Central memory CD8-positive, alpha-beta T cell (primary cell): ENCODE measurements at regions not wholly inside any gene's neighbourhood (a gene's known extent, or its start where the extent isn't known, plus 50 kb on each side); places are given as distances from the start of the nearest gene placed in this dataset.
"Not testable (repeated sequence)": the region's sequence is repeated elsewhere in the genome, so short reads cannot be mapped to it uniquely, and the experiment has no call there.

Experiments used
- ATAC-seq: fragments of 150-1000 bp; cut with Tn5 transposase; replicated peaks from 2 replicates; pipeline ENCODE4 v1.10.0; 2022; ENCODE audit warnings: mild to moderate bottlenecking, moderate FRiP score, moderate number of reproducible peaks; ENCODE audit not compliant: poor library complexity, severe bottlenecking; ENCODE audit errors: extremely low read depth
- DNase-seq, 2 donors: peaks; one replicate each; pipeline ENCODE4 v3.0.0; 2021; ENCODE audit warnings: low spot score in 2 of 2
- H3K27ac Mint-ChIP-seq: one replicate; pipeline ENCODE4 v1.8.0; 2022; ENCODE audit warnings: low read depth, mild to moderate bottlenecking, moderate library complexity, mixed read lengths
- H3K27me3 Mint-ChIP-seq: one replicate; pipeline ENCODE4 v1.8.0; 2022; ENCODE audit warnings: mixed read lengths
- H3K36me3 Mint-ChIP-seq: one replicate; pipeline ENCODE4 v1.8.0; 2022; ENCODE audit warnings: mild to moderate bottlenecking, moderate library complexity, mixed read lengths; ENCODE audit not compliant: insufficient read depth
- H3K4me1 Mint-ChIP-seq: one replicate; pipeline ENCODE4 v1.8.0; 2022; ENCODE audit warnings: mixed read lengths
- H3K4me3 Mint-ChIP-seq: one replicate; pipeline ENCODE4 v1.8.0; 2022; ENCODE audit warnings: mild to moderate bottlenecking, moderate library complexity, mixed read lengths
- H3K9me3 Mint-ChIP-seq: one replicate; pipeline ENCODE4 v1.8.0; 2022; ENCODE audit warnings: mixed read lengths

- not testable (repeated sequence) for H3K9me3 Mint-ChIP-seq, H3K4me3 Mint-ChIP-seq, H3K36me3 Mint-ChIP-seq, H3K27ac Mint-ChIP-seq, ATAC-seq, DNase-seq, H3K4me1 Mint-ChIP-seq
- peaks cover 14% of the 10 kb centered on the region for H3K27me3 Mint-ChIP-seq
Measured at GRCh38 chr16:66024567-66024966, 341.9 kb upstream of the CDH5 start.

GRCh38 chr16:66023481-66023880 lies 343.0 kb upstream of the CDH5 start:
- Mint-ChIP-seq H3K27me3 (peaks cover 14% of the 10 kb centered on the region), H3K36me3 (peaks cover 2% of the 10 kb centered on the region), H3K27ac (no peak overlapping the region), H3K4me3 (no peak overlapping the region), H3K9me3 (peaks cover 5% of the 10 kb centered on the region), H3K4me1 (no peaks in the 10 kb centered on the region)
- DNase-seq: no peak
- no peak for ATAC-seq

- no peak overlapping the region for H3K27ac Mint-ChIP-seq
- H3K4me3 Mint-ChIP-seq: no peak overlapping the region
- H3K27me3 Mint-ChIP-seq: peaks cover 14% of the 10 kb centered on the region
- no peak for DNase-seq
- ATAC-seq: no peak
- H3K4me1 Mint-ChIP-seq: no peaks in the 10 kb centered on the region
- no peaks in the 10 kb centered on the region for H3K36me3 Mint-ChIP-seq
- H3K9me3 Mint-ChIP-seq: peaks cover 5% of the 10 kb centered on the region
Measured at GRCh38 chr16:66020642-66021041, 345.8 kb upstream of the CDH5 start.

- no peak overlapping the region for H3K4me3 Mint-ChIP-seq
- peaks cover 15% of the 10 kb centered on the region for H3K27me3 Mint-ChIP-seq
- H3K9me3 Mint-ChIP-seq: peaks cover 5% of the 10 kb centered on the region
- no peak for ATAC-seq
- no peaks in the 10 kb centered on the region for H3K36me3 Mint-ChIP-seq
- H3K27ac Mint-ChIP-seq: no peak overlapping the region
- DNase-seq: no peak
- H3K4me1 Mint-ChIP-seq: no peaks in the 10 kb centered on the region
Measured at GRCh38 chr16:66020046-66020445, 346.4 kb upstream of the CDH5 start.

GRCh38 chr16:66019502-66019901 lies 347.0 kb upstream of the CDH5 start:
- peaks cover 20% of the 10 kb centered on the region for H3K27me3 Mint-ChIP-seq
- DNase-seq, H3K4me3 Mint-ChIP-seq, H3K36me3 Mint-ChIP-seq, H3K4me1 Mint-ChIP-seq, H3K27ac Mint-ChIP-seq, ATAC-seq, H3K9me3 Mint-ChIP-seq: not testable (repeated sequence)

- Mint-ChIP-seq H3K9me3 (peaks cover 4% of the 10 kb centered on the region), H3K4me1 (no peaks in the 10 kb centered on the region), H3K27me3 (peaks cover 20% of the 10 kb centered on the region), H3K27ac (no peak overlapping the region), H3K36me3 (no peaks in the 10 kb centered on the region), H3K4me3 (no peak overlapping the region)
- ATAC-seq (no peak), DNase-seq (no peak)
Measured at GRCh38 chr16:66014221-66014620, 352.3 kb upstream of the CDH5 start.

GRCh38 chr16:66013486-66013885 lies 353.0 kb upstream of the CDH5 start:
- ATAC-seq (no peak), DNase-seq (no peak)
- H3K27me3 Mint-ChIP-seq: peaks cover 20% of the 10 kb centered on the region
- H3K4me1 Mint-ChIP-seq: no peaks in the 10 kb centered on the region
- no peak overlapping the region for H3K4me3 Mint-ChIP-seq
- peaks cover 5% of the 10 kb centered on the region for H3K9me3 Mint-ChIP-seq
- no peak overlapping the region for H3K27ac Mint-ChIP-seq
- H3K36me3 Mint-ChIP-seq: no peaks in the 10 kb centered on the region

- Mint-ChIP-seq H3K36me3 (no peaks in the 10 kb centered on the region), H3K27ac (no peak overlapping the region), H3K4me3 (no peak overlapping the region), H3K4me1 (no peaks in the 10 kb centered on the region), H3K9me3 (peaks cover 5% of the 10 kb centered on the region), H3K27me3 (peaks cover under 1% of the 10 kb centered on the region)
- DNase-seq (no peak), ATAC-seq (no peak)
Measured at GRCh38 chr16:66008136-66008535, 358.4 kb upstream of the CDH5 start.

- ATAC-seq (no peak), DNase-seq (no peak)
- H3K36me3 Mint-ChIP-seq: no peaks in the 10 kb centered on the region
- no peak overlapping the region for H3K27ac Mint-ChIP-seq
- no peaks in the 10 kb centered on the region for H3K27me3 Mint-ChIP-seq
- no peak overlapping the region for H3K4me3 Mint-ChIP-seq
- H3K9me3 Mint-ChIP-seq: peaks cover 5% of the 10 kb centered on the region
- no peaks in the 10 kb centered on the region for H3K4me1 Mint-ChIP-seq
Measured at GRCh38 chr16:66007717-66008116, 358.8 kb upstream of the CDH5 start.

GRCh38 chr16:66006485-66006884 lies 360.0 kb upstream of the CDH5 start:
- no peak overlapping the region for H3K27ac Mint-ChIP-seq
- no peak for ATAC-seq

GRCh38 chr16:66004699-66005098 lies 361.8 kb upstream of the CDH5 start:
- DNase-seq: no peak

More at GRCh38 chr16:66006485-66006884, 360.0 kb upstream of the CDH5 start:
- Mint-ChIP-seq H3K9me3 (peaks cover 5% of the 10 kb centered on the region), H3K4me3 (no peak overlapping the region), H3K36me3 (no peaks in the 10 kb centered on the region), H3K4me1 (no peaks in the 10 kb centered on the region), H3K27me3 (no peaks in the 10 kb centered on the region)
- no peak for DNase-seq

GRCh38 chr16:66003201-66003600 lies 363.3 kb upstream of the CDH5 start:
- peaks cover 14% of the 10 kb centered on the region for H3K9me3 Mint-ChIP-seq
- no peak overlapping the region for H3K27ac Mint-ChIP-seq
- H3K4me3 Mint-ChIP-seq: no peak overlapping the region
- no peaks in the 10 kb centered on the region for H3K27me3 Mint-ChIP-seq
- H3K36me3 Mint-ChIP-seq: no peaks in the 10 kb centered on the region
- no peak for ATAC-seq
- no peaks in the 10 kb centered on the region for H3K4me1 Mint-ChIP-seq
- no peak for DNase-seq

More at GRCh38 chr16:66004699-66005098, 361.8 kb upstream of the CDH5 start:
- Mint-ChIP-seq H3K27me3 (no peaks in the 10 kb centered on the region), H3K9me3 (peaks cover 13% of the 10 kb centered on the region), H3K36me3 (no peaks in the 10 kb centered on the region), H3K4me3 (no peak overlapping the region), H3K27ac (no peak overlapping the region), H3K4me1 (no peaks in the 10 kb centered on the region)
- no peak for ATAC-seq

GRCh38 chr16:66002601-66003000 lies 363.9 kb upstream of the CDH5 start:
- Mint-ChIP-seq H3K4me1 (no peaks in the 10 kb centered on the region), H3K36me3 (no peaks in the 10 kb centered on the region), H3K4me3 (no peak overlapping the region), H3K27ac (no peak overlapping the region), H3K9me3 (peaks cover 14% of the 10 kb centered on the region), H3K27me3 (no peaks in the 10 kb centered on the region)
- ATAC-seq (no peak), DNase-seq (no peak)

GRCh38 chr16:66001432-66001831 lies 365.1 kb upstream of the CDH5 start:
- DNase-seq (no peak), ATAC-seq (no peak)
- Mint-ChIP-seq H3K27me3 (no peaks in the 10 kb centered on the region), H3K9me3 (peaks cover 14% of the 10 kb centered on the region), H3K4me1 (no peaks in the 10 kb centered on the region), H3K36me3 (no peaks in the 10 kb centered on the region), H3K27ac (no peak overlapping the region), H3K4me3 (no peak overlapping the region)
